ENCODE measurements at regions not wholly inside any gene's neighbourhood (a gene's known extent, or its start where the extent isn't known, plus 50 kb on each side); places are given as distances from the start of the nearest gene placed in this dataset.

DNA sequence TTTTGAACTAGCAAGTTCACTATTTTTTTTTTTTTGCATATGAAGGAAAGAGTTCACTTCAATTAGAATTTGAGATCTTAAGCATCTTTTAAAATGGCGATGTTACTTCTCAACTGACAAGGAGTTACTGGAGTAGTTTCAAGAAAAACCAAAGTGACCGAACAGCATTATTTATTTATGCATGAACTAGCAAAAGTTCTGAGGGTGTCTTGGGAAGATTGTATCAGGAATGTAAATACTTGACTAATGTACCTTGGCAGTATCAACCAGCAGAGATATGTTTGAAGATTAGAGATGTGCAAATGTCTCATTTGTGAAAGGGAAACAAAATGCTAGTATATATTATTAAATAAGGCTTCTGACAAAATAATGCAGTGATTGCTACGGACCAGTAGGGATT, 203.9 kb downstream of the KBTBD8 start:
- Mint-ChIP-seq H3K4me1 (ENCODE audit: insufficient read depth, unreplicated experiment) (no peaks in the 10 kb centered on the region), H3K9me3 (ENCODE audit: unreplicated experiment) (no peaks in the 10 kb centered on the region), H3K36me3 (ENCODE audit: insufficient read depth, unreplicated experiment) (no peaks in the 10 kb centered on the region), H3K27ac (ENCODE audit: low read depth, unreplicated experiment) (no peak overlapping the region), H3K27me3 (ENCODE audit: insufficient read depth, unreplicated experiment) (peaks cover 5% of the 10 kb centered on the region), H3K4me3 (ENCODE audit: unreplicated experiment) (no peak overlapping the region)
- intact Hi-C loops (cut with micrococcal nuclease) = no loop called here
- no peak for DNase-seq (ENCODE audit: unreplicated experiment)
- no TSS peak for BruUV-seq (replicated peaks)
- POLR2A ChIA-PET = no interaction called here
- CTCF ChIA-PET = no interaction called here
- TF ChIP-seq, protein P1, sequence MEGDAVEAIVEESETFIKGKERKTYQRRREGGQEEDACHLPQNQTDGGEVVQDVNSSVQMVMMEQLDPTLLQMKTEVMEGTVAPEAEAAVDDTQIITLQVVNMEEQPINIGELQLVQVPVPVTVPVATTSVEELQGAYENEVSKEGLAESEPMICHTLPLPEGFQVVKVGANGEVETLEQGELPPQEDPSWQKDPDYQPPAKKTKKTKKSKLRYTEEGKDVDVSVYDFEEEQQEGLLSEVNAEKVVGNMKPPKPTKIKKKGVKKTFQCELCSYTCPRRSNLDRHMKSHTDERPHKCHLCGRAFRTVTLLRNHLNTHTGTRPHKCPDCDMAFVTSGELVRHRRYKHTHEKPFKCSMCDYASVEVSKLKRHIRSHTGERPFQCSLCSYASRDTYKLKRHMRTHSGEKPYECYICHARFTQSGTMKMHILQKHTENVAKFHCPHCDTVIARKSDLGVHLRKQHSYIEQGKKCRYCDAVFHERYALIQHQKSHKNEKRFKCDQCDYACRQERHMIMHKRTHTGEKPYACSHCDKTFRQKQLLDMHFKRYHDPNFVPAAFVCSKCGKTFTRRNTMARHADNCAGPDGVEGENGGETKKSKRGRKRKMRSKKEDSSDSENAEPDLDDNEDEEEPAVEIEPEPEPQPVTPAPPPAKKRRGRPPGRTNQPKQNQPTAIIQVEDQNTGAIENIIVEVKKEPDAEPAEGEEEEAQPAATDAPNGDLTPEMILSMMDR (IDR thresholded peaks at IDR 0.05; ENCODE audit: unreplicated experiment) = no peak

DNA sequence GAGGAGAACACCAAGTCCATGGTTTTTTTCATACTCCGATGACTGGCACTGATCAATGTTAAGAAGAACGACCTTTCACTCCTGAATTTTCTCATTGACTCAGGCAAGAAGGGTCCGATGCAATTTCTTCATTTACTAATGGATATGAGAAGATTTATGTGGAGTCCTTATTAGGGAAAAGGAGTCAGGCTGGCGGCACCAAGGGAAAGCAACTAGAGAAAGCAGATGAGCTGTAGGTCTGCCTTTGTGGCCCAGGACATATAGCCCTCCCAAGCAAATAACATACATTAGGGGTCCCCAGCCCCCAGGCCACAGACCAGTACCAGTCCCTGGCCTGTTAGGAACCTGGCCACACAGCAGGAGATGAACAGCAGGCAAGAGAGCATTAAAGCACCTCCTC, 206.8 kb downstream of the KBTBD8 start:
- H3K4me1 Mint-ChIP-seq (ENCODE audit: insufficient read depth, unreplicated experiment) = no peaks in the 10 kb centered on the region
- no peak for DNase-seq (ENCODE audit: unreplicated experiment)
- no peak overlapping the region for H3K27ac Mint-ChIP-seq (ENCODE audit: low read depth, unreplicated experiment)
- no peak overlapping the region for H3K4me3 Mint-ChIP-seq (ENCODE audit: unreplicated experiment)
- TF ChIP-seq, protein P1 (IDR thresholded peaks at IDR 0.05; ENCODE audit: unreplicated experiment) = no peak
- no TSS peak for BruUV-seq (replicated peaks)
- ChIA-PET POLR2A (no interaction called here), CTCF (no interaction called here)
- no peaks in the 10 kb centered on the region for H3K9me3 Mint-ChIP-seq (ENCODE audit: unreplicated experiment)
- no peaks in the 10 kb centered on the region for H3K36me3 Mint-ChIP-seq (ENCODE audit: insufficient read depth, unreplicated experiment)
- H3K27me3 Mint-ChIP-seq (ENCODE audit: insufficient read depth, unreplicated experiment) = peaks cover 12% of the 10 kb centered on the region
- intact Hi-C loops (cut with micrococcal nuclease) = no loop called here

DNA sequence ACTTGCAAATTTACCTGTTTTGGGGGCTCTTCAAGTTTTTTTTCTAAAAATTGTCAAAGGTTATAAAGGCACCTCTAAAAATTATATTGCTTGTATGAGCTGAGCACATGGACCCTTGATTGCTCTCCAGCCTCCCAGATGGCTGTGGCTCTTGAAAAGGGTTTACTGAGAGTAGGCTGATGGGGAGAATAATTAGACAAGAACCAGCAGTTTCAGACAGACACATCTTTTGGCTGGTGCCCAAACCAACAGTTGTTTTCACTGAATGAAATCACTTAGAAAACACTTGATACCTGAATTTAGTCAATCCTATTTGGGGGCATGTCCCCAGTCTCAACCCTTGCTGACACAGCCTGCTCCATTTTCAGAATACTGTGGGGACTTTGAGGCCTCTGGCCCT, 217.6 kb downstream of the KBTBD8 start:
- no TSS peak for BruUV-seq (replicated peaks)
- no peak overlapping the region for H3K27ac Mint-ChIP-seq (ENCODE audit: low read depth, unreplicated experiment)
- CTCF ChIA-PET = no interaction called here
- intact Hi-C loops (cut with micrococcal nuclease) = no loop called here
- no peaks in the 10 kb centered on the region for H3K4me1 Mint-ChIP-seq (ENCODE audit: insufficient read depth, unreplicated experiment)
- H3K4me3 Mint-ChIP-seq (ENCODE audit: unreplicated experiment) = no peak overlapping the region
- H3K36me3 Mint-ChIP-seq (ENCODE audit: insufficient read depth, unreplicated experiment) = no peaks in the 10 kb centered on the region
- no peak for DNase-seq (ENCODE audit: unreplicated experiment)
- TF ChIP-seq, protein P1 (IDR thresholded peaks at IDR 0.05; ENCODE audit: unreplicated experiment) = no peak
- POLR2A ChIA-PET = no interaction called here
- H3K9me3 Mint-ChIP-seq (ENCODE audit: unreplicated experiment) = no peaks in the 10 kb centered on the region
- H3K27me3 Mint-ChIP-seq (ENCODE audit: insufficient read depth, unreplicated experiment) = peaks cover 4% of the 10 kb centered on the region

DNA sequence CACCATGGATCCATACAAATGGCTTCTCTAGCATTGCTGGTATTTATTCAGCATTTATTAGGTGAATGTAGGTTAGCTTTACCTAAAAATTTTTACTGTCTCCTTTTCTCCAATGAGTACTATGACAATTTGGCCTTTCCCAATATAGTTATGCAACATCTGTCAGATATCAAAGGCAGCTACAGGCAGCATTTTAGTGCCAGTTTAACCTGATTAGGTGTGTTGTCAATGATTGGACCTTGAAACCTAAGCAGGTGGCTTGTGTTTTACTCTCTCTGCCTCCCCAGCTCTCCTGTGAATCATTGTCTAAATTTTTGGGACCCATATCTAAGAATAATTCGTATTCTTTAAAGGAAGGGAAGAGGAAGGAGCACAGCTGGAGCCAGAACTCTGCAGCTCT, 228.9 kb downstream of the KBTBD8 start:
- no peak for DNase-seq (ENCODE audit: unreplicated experiment)
- Mint-ChIP-seq H3K9me3 (ENCODE audit: unreplicated experiment) (peaks cover 7% of the 10 kb centered on the region), H3K4me3 (ENCODE audit: unreplicated experiment) (no peak overlapping the region), H3K36me3 (ENCODE audit: insufficient read depth, unreplicated experiment) (no peaks in the 10 kb centered on the region), H3K4me1 (ENCODE audit: insufficient read depth, unreplicated experiment) (no peaks in the 10 kb centered on the region), H3K27ac (ENCODE audit: low read depth, unreplicated experiment) (no peak overlapping the region), H3K27me3 (ENCODE audit: insufficient read depth, unreplicated experiment) (no peaks in the 10 kb centered on the region)
- CTCF ChIA-PET = interaction anchor here (1.0 kb wide), 1 partner anchor 19 kb away, joined by 3 read pairs; no protein-coding TSS in a partner anchor
- POLR2A ChIA-PET = no interaction called here
- intact Hi-C loops (cut with micrococcal nuclease) = no loop called here
- TF ChIP-seq, protein P1 (IDR thresholded peaks at IDR 0.05; ENCODE audit: unreplicated experiment) = no peak
- no TSS peak for BruUV-seq (replicated peaks)
